AG09309 (cell line): ENCODE measurements at regions not wholly inside any gene's neighbourhood (a gene's known extent, or its start where the extent isn't known, plus 50 kb on each side); places are given as distances from the start of the nearest gene placed in this dataset.

ENCODE experiments used
- DNase-seq: peaks from one replicate; pipeline ENCODE4 v3.0.0-alpha.2; 2010; ENCODE audit warnings: low read depth
- H3K4me3 ChIP-seq: 2 replicates; pipeline ENCODE4 v1.5.1; 2011; ENCODE audit warnings: mild to moderate bottlenecking, low read depth, low read length, moderate library complexity; ENCODE audit not compliant: control insufficient read depth
- CTCF ChIP-seq: IDR thresholded peaks from 2 replicates; pipeline ENCODE4 v1.5.1; 2011; ENCODE audit warnings: mild to moderate bottlenecking, low read depth, low read length, inconsistent platforms; ENCODE audit not compliant: insufficient read depth, control insufficient read depth; ENCODE audit errors: missing control alignments

DNA sequence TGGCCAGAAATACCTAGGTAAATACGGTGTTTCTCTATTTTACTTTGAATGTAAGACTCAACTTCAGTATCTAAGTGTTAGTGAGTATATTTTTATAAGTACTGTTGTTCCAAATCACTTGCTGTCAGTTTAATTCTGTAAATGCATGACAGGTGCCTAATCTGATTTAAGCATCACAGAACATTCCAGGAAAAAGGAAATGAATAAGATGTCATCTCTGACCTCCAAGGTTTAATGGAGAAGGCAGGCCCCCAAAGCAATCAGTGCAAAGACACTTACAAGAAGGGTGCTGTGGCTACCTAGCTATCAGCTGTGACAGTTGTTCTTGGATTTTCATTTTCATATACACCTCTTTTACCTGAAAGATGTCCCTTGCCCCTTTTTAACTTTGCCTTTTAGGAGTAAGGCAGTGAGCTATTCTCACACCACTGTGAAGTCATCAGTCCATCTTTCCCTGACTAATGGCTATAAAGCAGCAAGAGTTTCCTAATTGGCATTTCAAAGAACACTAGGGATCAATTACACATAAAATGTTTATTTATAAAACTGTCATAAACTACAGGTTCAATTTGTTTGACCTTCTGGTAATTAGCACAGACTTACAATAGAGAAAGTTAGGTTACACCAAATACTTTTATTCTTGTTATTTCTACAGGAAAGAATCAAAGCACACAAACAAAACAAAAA is 427.6 kb downstream of the SPRY2 start:
- no peak for DNase-seq
- TF ChIP-seq CTCF, result no peak

GRCh38 chr13:79912403-79912802 is 428.5 kb downstream of the SPRY2 start:
- TF ChIP-seq CTCF, result no peak
- no peak for DNase-seq
- no peak overlapping the region for H3K4me3 ChIP-seq

More for the DNA sequence above, 427.6 kb downstream of the SPRY2 start:
- no peak overlapping the region for H3K4me3 ChIP-seq

GRCh38 chr13:79910875-79911540 is 429.9 kb downstream of the SPRY2 start:
- no peak for DNase-seq
- no peak for TF ChIP-seq CTCF

DNA sequence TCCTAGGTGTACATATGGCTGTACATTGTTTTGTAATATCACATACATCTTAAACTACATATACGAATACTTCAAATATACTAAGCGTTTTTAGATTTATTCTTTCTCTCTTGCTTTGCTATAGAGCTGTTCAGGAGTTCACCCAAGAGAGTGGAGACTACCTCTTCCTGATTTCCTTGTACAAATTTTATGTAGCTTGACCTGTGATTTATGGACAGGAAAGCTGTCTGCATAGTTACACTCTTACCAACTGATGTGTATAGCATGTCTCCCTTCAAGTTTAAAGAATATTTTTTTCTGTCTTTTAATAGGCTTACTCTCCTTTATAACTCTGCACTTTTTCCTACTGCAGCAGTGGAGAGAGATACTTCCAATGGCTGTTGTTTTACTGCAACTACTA is 428.7 kb downstream of the NDFIP2 start:
- H3K4me3 ChIP-seq, result no peak overlapping the region
- no peak for TF ChIP-seq CTCF
- DNase-seq, result no peak

More at GRCh38 chr13:79910875-79911540, 429.9 kb downstream of the SPRY2 start:
- no peak overlapping the region for H3K4me3 ChIP-seq

- TF ChIP-seq CTCF, result no peak
- no peak overlapping the region for H3K4me3 ChIP-seq
- no peak for DNase-seq
These were observed 427.4 kb downstream of the NDFIP2 start for GRCh38 chr13:79908381-79908780.

DNA sequence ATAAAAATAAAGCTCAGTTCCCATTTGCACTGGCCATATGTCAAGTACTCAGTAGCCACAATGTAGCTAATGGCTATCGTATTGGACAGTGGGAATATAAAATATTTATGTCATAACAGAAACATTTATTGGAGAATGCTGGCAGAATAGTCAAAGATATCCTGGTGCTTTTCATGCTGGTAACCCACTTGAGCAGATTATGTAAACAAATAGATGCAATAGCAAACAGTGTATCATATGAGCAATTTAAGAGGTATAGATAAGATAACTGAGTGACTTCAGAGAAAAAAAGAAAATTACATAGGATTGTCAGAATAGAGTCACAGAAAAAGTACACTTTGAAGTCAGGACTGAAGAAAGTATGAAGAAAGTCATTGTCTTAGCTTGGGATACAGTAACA is 426.6 kb downstream of the NDFIP2 start:
- DNase-seq, result no peak
- H3K4me3 ChIP-seq, result no peak overlapping the region
- TF ChIP-seq CTCF, result no peak
